IMR-90 (cell line): ENCODE measurements at regions not wholly inside any gene's neighbourhood (a gene's known extent, or its start where the extent isn't known, plus 50 kb on each side); places are given as distances from the start of the nearest gene placed in this dataset.

Source experiments
- ATAC-seq: fragments of 200-7000 bp; cut with Tn5 transposase; 2 replicates; pipeline ENCODE4 v1.9.1; 2020; ENCODE audit warnings: low read depth, mild to moderate bottlenecking, moderate library complexity
- BruUV-seq: library from RNA; stranded (reverse); fragments of 400-500 nt; replicated peaks from 2 replicates; lab custom pipeline; 2021; lab: Mats Ljungman, UMichigan
- CTCF ChIA-PET: fragments of 300-600 bp; formaldehyde crosslinking; extraction: SDS; loops from one replicate; lab custom pipeline; 2021; ENCODE audit warnings: antibody characterized with exemption; lab: Yijun Ruan, JAX
- POLR2A ChIA-PET: fragments of 300-600 bp; sonication (Branson Sonifier 250); formaldehyde crosslinking; loops from one replicate; lab custom pipeline; 2022; ENCODE audit warnings: antibody characterized with exemption; ENCODE audit not compliant: unreplicated experiment; lab: Charles Lee
- DNase-seq: peaks from one replicate; pipeline ENCODE4 v3.0.0; 2013
- H2AFZ ChIP-seq: replicated peaks from 2 replicates; pipeline ENCODE3; 2013; ENCODE audit warnings: low read length, mild to moderate bottlenecking; ENCODE audit not compliant: poor library complexity
- H2AK5ac ChIP-seq: 2 replicates; pipeline ENCODE4 v1.6.1; 2013; ENCODE audit warnings: low read depth, low read length, inconsistent platforms
- H2AK9ac ChIP-seq: replicated peaks from 2 replicates; pipeline ENCODE3; 2013; ENCODE audit warnings: mild to moderate bottlenecking, low read depth, low read length, moderate library complexity; ENCODE audit not compliant: poor library complexity
- H2BK120ac ChIP-seq: 2 replicates; pipeline ENCODE4 v1.6.1; 2013; ENCODE audit warnings: low read depth, low read length, inconsistent platforms
- H2BK15ac ChIP-seq: 3 replicates; pipeline ENCODE4 v1.6.1; 2013; ENCODE audit warnings: low read depth, low read length, inconsistent platforms
- H2BK20ac ChIP-seq: 2 replicates; pipeline ENCODE4 v1.6.1; 2013; ENCODE audit warnings: low read depth, mild to moderate bottlenecking, inconsistent platforms, low read length, moderate library complexity
- H2BK5ac ChIP-seq: 2 replicates; pipeline ENCODE4 v1.6.1; 2013; ENCODE audit warnings: mild to moderate bottlenecking, low read depth, low read length, inconsistent platforms; ENCODE audit not compliant: poor library complexity, severe bottlenecking
- H3K14ac ChIP-seq: replicated peaks from 2 replicates; pipeline ENCODE4 v1.6.1; 2013; ENCODE audit warnings: low read depth, low read length, inconsistent platforms
- H3K18ac ChIP-seq: 2 replicates; pipeline ENCODE4 v1.6.1; 2013; ENCODE audit warnings: low read depth, low read length, control low read depth
- H3K23ac ChIP-seq: 2 replicates; pipeline ENCODE4 v1.6.1; 2013; ENCODE audit warnings: low read depth, low read length, inconsistent platforms
- H3K27ac ChIP-seq: 2 replicates; pipeline ENCODE4 v1.5.1; 2013; ENCODE audit warnings: mild to moderate bottlenecking, control low read depth, low read length; ENCODE audit not compliant: insufficient read depth
- H3K27me3 ChIP-seq: 2 replicates; pipeline ENCODE4 v1.6.1; 2013; ENCODE audit warnings: low read length; ENCODE audit not compliant: control insufficient read depth, insufficient read depth
- H3K36me3 ChIP-seq: 2 replicates; pipeline ENCODE4 v1.6.1; 2013; ENCODE audit warnings: low read length, mixed read lengths; ENCODE audit not compliant: control insufficient read depth, insufficient read depth
- H3K4ac ChIP-seq: 2 replicates; pipeline ENCODE4 v1.6.1; 2013; ENCODE audit warnings: low read depth, low read length, inconsistent platforms
- H3K4me1 ChIP-seq: 2 replicates; pipeline ENCODE4 v1.6.1; 2013; ENCODE audit warnings: low read length, mixed read lengths; ENCODE audit not compliant: control insufficient read depth, insufficient read depth
- H3K4me2 ChIP-seq: 2 replicates; pipeline ENCODE4 v1.6.1; 2013; ENCODE audit warnings: low read depth, mild to moderate bottlenecking, control low read depth, low read length, moderate library complexity
- H3K4me3 ChIP-seq: 2 replicates; pipeline ENCODE4 v1.5.1; 2013; ENCODE audit warnings: low read depth, mild to moderate bottlenecking, control low read depth, low read length, moderate library complexity; ENCODE audit not compliant: insufficient read depth
- H3K56ac ChIP-seq: 2 replicates; pipeline ENCODE4 v1.6.1; 2013; ENCODE audit warnings: low read length, inconsistent platforms; ENCODE audit not compliant: insufficient read depth; ENCODE audit errors: extremely low read depth
- H3K79me1 ChIP-seq, 2 experiments: 2 replicates each; pipeline ENCODE4 v1.6.1; 2013; ENCODE audit warnings: low read length in 2 of 2, inconsistent platforms in 1 of 2, low read depth in 1 of 2
- H3K9ac ChIP-seq: 2 replicates; pipeline ENCODE4 v1.6.1; 2013; ENCODE audit warnings: low read depth, low read length, control low read depth
- H3K9me1 ChIP-seq: 2 replicates; pipeline ENCODE4 v1.6.1; 2013; ENCODE audit warnings: low read length, inconsistent platforms; ENCODE audit not compliant: insufficient read depth
- H3K9me3 ChIP-seq: 2 replicates; pipeline ENCODE4 v1.6.1; 2013; ENCODE audit warnings: low read length; ENCODE audit not compliant: control insufficient read depth, insufficient read depth
- H4K20me1 ChIP-seq: 2 replicates; pipeline ENCODE4 v1.6.1; 2013; ENCODE audit warnings: low read length, inconsistent platforms; ENCODE audit not compliant: insufficient read depth
- H4K5ac ChIP-seq: 2 replicates; pipeline ENCODE4 v1.6.1; 2013; ENCODE audit warnings: mild to moderate bottlenecking, low read depth, low read length, control low read depth
- H4K8ac ChIP-seq, 2 experiments: 2 replicates each; pipeline ENCODE4 v1.6.1; 2013; ENCODE audit warnings: low read depth in 2 of 2, low read length in 2 of 2, control low read depth in 1 of 2, inconsistent platforms in 1 of 2
- H4K91ac ChIP-seq: 2 replicates; pipeline ENCODE4 v1.6.1; 2013; ENCODE audit warnings: low read depth, low read length, inconsistent platforms; ENCODE audit not compliant: insufficient read depth
- NFE2L2 ChIP-seq: fragments of 150-350 bp; IDR thresholded peaks from 2 replicates; pipeline ENCODE4 v1.6.1; 2016; ENCODE audit warnings: low read depth, mild to moderate bottlenecking, low read length
- SMC3 ChIP-seq: fragments of 150-350 bp; IDR thresholded peaks from 2 replicates; pipeline ENCODE4 v1.6.1; 2016; ENCODE audit warnings: low read depth, mild to moderate bottlenecking, antibody characterized with exemption, low read length, moderate library complexity
- WGBS, 2 experiments: methylation state at CpG; one replicate each; pipeline versions ENCODE4 v1.1.5 to v1.1.7; 2013; ENCODE audit warnings: missing lambda C conversion rate in 2 of 2; ENCODE audit not compliant: insufficient read length in 1 of 2; ENCODE audit errors: extremely low coverage in 2 of 2; 5-methylcytosine and 5-hydroxymethylcytosine counted together
- dilution Hi-C: fragments of 300-500 bp; cut with HindIII; formaldehyde crosslinking; loops from one replicate; pipeline ENCODE4 v1.14.3; 2018; ENCODE audit warnings: low sequenced_read_pairs; ENCODE audit not compliant: unreplicated experiment
- in situ Hi-C: fragments of 300-500 bp; cut with MboI; formaldehyde crosslinking; loops from 3 replicates; pipeline ENCODE4 v1.14.3; 2019; ENCODE audit warnings: low sequenced_read_pairs, inconsistent platforms, mixed read lengths
- intact Hi-C: fragments of 100-400 bp; cut with micrococcal nuclease; formaldehyde crosslinking; loops from 2 replicates; pipeline ENCODE4 v1.10.0; 2022
- TF ChIP-seq, protein P1 (sequence below): conservative IDR thresholded peaks from 2 replicates; pipeline ENCODE4 v1.5.1; 2012; ENCODE audit warnings: mild to moderate bottlenecking, low read depth, low read length, improper control_type of control experiment

GRCh38 chr7:80027611-80028173 is 106.9 kb upstream of the GNAI1 start:
- H3K14ac ChIP-seq = 0 out of 2 replicates have a peak overlapping the region, but pooled peaks have one; percentile 7
- H3K4me2 ChIP-seq = no peak overlapping the region
- peak overlapping the region; percentile 1; the same call in 1 of the 2 replicates for H3K4ac ChIP-seq
- no peak overlapping the region for H2AK9ac ChIP-seq
- H4K5ac ChIP-seq = no peak overlapping the region
- no CpG with 5 or more reads among the region's 4 CpGs for WGBS, 2 experiments
- H3K79me1 ChIP-seq = no peaks in the 10 kb centered on the region
- H3K27ac ChIP-seq = no peak overlapping the region
- H2BK20ac ChIP-seq = no peak overlapping the region
- H3K4me3 ChIP-seq = no peak overlapping the region
- H3K27me3 ChIP-seq = no peaks in the 10 kb centered on the region
- POLR2A ChIA-PET = no interaction called here
- no peaks in the 10 kb centered on the region for H3K4me1 ChIP-seq
- peak overlapping the region; percentile 1; the same call in 1 of the 2 replicates for H2BK120ac ChIP-seq
- dilution Hi-C loops (no loop called here), intact Hi-C loops (no loop called here), in situ Hi-C loops (loop anchor here (10.0 to 25.0 kb wide), 3 partner anchors 213 to 1090 kb away; partner anchors contain the start of gene MAGI2)
- H2BK5ac ChIP-seq = no peak overlapping the region
- H3K23ac ChIP-seq = no peak overlapping the region
- TF ChIP-seq SMC3 (no peak), NFE2L2 (no peak)
- TF ChIP-seq, protein P1, sequence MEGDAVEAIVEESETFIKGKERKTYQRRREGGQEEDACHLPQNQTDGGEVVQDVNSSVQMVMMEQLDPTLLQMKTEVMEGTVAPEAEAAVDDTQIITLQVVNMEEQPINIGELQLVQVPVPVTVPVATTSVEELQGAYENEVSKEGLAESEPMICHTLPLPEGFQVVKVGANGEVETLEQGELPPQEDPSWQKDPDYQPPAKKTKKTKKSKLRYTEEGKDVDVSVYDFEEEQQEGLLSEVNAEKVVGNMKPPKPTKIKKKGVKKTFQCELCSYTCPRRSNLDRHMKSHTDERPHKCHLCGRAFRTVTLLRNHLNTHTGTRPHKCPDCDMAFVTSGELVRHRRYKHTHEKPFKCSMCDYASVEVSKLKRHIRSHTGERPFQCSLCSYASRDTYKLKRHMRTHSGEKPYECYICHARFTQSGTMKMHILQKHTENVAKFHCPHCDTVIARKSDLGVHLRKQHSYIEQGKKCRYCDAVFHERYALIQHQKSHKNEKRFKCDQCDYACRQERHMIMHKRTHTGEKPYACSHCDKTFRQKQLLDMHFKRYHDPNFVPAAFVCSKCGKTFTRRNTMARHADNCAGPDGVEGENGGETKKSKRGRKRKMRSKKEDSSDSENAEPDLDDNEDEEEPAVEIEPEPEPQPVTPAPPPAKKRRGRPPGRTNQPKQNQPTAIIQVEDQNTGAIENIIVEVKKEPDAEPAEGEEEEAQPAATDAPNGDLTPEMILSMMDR = no peak
- no peak for DNase-seq
- H3K36me3 ChIP-seq = no peaks in the 10 kb centered on the region
- H2BK15ac ChIP-seq = no peak overlapping the region
- H3K18ac ChIP-seq = no peak overlapping the region
- no peak overlapping the region for H4K91ac ChIP-seq
- H3K9me3 ChIP-seq = peaks cover 2% of the 10 kb centered on the region; the same call in 1 of the 2 replicates
- no peak overlapping the region for H2AFZ ChIP-seq
- no peak overlapping the region for H4K8ac ChIP-seq
- CTCF ChIA-PET = interaction anchor here (0.6 kb wide), 1 partner anchor 19 kb away, joined by 3 read pairs; no protein-coding TSS in a partner anchor
- peak overlapping the region; percentile 58; the same call in 1 of the 2 replicates for H2AK5ac ChIP-seq
- ATAC-seq = no peak
- no peak overlapping the region for H3K9ac ChIP-seq
- no peaks in the 10 kb centered on the region for H3K9me1 ChIP-seq
- BruUV-seq = no TSS peak
- H3K56ac ChIP-seq = no peak overlapping the region
- no peaks in the 10 kb centered on the region for H4K20me1 ChIP-seq
